ACHN (cell line): ENCODE measurements at regions not wholly inside any gene's neighbourhood (a gene's known extent, or its start where the extent isn't known, plus 50 kb on each side); places are given as distances from the start of the nearest gene placed in this dataset.

Experiments
- DNase-seq: peaks from one replicate; pipeline ENCODE4 v3.0.0-alpha.2; 2015
- in situ Hi-C: cut with HindIII; loops from 2 replicates; pipeline ENCODE4 v1.10.0; 2017; ENCODE audit warnings: low sequenced_read_pairs, low pct_ligation_motif_present, low pct_unique_long_range_greater_than_20kb

DNA sequence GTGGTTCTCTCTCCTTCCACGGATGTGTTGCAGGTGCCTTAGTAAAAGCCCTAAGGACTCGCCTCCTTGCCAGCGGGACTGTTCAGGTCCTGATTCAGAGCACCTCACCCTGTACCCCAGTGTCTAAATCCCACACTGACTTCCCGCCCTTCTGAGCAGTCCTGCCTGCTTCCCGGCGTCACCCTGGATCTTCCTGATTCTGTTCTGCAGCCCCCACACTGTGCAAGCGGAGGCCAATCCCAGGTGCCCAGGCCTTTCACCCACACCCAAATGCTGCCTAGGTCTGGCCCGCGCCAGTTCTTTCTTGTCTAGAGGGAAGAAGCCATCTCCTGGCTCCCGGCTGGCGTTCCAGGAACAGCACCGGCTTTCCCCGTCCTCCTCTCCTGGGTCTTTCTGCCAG, 95.9 kb upstream of the GALNT2 start:
- in situ Hi-C loops = no loop called here
- DNase-seq = no peak

DNA sequence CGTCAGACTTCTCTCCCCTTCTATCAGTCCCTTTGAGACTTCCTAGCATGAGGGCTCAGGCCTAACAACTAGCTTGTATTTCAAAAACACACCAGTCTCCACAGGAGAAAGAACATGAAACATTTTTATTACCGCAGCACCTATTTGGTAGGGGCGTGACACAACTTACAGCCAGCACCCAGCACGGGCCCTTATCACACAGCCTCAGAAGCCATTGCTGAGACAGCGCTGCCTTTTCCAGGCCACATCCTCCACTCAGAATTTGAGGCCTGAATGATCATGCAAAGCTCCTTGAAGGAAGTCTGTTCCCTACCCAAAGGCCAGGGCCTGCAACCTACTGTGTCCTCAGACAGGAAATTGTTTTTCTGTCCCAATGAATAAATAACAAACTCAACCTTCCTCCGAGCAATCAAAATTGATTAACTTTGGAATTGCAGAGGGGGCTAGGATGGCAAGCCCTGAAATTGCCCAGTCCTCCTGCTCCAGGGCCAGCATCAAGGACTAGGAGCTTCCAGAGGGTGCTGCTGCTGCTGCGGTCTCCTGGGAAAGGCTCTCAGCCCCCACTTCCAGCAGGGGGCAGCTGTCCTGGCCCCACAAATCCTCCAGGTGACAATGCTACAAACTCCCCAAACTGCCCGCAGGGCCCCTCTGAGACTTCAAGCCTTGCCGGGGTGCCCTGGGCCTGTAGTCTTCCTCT, 94.3 kb upstream of the GALNT2 start:
- DNase-seq = peak; percentile 9
- in situ Hi-C loops = no loop called here

DNA sequence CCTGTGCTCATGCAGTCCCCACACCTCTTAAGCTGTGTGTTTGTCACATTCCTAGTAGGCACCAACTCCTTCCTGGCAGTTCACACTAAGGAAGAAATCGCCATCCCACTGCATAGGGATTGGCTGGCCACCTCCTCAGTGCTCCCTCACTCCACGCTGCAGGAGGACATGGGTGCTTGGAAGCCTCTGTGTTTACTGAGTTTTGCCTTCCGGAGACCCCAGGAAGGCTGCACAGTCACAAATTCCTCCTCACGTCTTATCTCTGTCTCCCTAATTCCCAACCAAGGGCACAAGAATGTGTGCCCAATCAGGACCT, 93.8 kb upstream of the GALNT2 start:
- in situ Hi-C loops = no loop called here

DNA sequence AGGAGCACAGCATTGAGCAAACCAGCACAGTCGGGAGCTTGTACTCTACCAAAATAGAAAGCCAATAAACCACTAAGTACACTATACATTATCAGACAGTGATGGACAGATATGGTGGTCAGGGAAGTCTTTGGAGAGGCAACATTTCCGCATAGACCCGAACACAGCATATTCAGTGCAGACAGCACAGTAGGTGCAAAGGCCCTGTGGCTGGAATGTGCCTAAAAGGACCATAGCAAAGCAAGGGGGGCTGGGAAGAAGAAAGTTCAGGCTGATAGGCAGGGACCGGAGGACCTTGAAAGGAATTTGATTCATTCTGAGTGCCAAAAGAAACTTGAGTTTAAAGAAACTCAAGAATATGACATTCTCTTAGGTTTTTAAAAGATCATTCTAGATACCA, 92.0 kb upstream of the GALNT2 start:
- in situ Hi-C loops = no loop called here

More for the DNA sequence above, 93.8 kb upstream of the GALNT2 start:
- no peak for DNase-seq

DNA sequence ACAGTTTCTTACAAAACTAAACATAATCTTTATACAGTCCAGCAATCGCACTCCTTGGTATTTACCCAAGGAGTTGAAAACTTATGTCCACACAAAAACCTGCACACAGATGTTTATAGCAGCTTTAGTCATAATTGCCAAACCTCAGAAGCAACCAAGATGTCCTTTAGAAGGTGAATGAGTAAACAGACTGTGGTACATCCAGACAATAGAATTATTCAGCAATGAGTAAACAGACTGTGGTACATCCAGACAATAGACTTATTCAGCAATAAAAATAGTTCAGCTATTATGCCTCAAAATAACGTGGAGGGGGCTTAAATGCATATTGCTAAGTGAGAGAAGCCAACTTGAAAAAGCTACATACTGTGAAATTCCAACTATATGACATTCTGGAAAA, 87.0 kb upstream of the GALNT2 start:
- DNase-seq = no peak
- in situ Hi-C loops = no loop called here

More for the DNA sequence above, 92.0 kb upstream of the GALNT2 start:
- no peak for DNase-seq

DNA sequence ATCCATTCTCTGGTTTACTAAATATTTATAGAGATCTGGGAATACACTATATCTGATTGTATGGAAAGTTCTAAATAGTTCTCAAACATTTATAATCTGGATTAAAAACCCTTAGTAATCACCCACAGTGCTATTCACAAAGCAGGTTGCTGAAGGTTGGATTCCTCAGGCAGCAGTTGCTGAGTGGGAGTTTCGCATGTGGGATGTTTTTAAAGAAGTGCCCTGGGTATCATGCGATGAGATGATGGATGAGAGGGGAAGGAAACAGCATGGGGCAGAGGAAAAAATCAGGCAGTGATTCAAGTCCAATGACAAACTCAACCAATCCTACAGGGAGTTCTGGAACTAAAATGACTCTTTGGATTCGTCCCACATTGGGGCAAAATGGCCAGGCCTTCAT, 85.3 kb upstream of the GALNT2 start:
- DNase-seq = no peak
- in situ Hi-C loops = no loop called here

DNA sequence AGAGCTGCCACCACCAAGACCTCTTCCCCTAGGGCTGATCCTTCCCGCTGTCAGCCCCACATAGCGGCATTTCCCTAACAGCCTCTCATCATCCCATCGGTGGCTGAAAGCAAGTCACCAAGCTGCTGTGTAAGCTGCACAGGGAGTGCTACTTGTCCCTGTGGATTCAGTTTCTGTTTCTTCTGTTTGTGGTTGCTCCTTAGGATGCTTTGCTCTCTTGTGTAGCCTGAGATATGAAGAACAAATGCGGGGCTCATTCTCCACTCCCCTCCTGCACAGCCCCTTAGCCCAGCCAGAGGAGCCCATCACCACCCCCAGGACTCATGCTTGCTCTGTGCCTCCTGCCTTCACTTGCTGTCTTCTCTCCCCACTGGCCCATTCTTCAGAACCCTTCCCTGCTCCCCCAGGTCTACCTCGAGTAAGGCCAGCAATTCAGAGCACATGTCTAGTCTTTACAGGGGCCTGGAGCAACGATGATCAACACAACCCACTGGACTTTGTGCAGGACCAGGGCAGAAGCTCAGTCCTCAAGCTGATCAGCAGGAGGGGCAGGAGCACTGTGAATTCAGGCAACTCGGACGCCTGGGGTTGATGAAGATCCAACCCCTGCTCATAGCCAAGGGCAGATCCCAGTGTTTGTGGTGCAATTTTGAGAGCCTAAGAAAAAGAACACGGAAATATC, 82.6 kb upstream of the GALNT2 start:
- in situ Hi-C loops = no loop called here
- DNase-seq = no peak

DNA sequence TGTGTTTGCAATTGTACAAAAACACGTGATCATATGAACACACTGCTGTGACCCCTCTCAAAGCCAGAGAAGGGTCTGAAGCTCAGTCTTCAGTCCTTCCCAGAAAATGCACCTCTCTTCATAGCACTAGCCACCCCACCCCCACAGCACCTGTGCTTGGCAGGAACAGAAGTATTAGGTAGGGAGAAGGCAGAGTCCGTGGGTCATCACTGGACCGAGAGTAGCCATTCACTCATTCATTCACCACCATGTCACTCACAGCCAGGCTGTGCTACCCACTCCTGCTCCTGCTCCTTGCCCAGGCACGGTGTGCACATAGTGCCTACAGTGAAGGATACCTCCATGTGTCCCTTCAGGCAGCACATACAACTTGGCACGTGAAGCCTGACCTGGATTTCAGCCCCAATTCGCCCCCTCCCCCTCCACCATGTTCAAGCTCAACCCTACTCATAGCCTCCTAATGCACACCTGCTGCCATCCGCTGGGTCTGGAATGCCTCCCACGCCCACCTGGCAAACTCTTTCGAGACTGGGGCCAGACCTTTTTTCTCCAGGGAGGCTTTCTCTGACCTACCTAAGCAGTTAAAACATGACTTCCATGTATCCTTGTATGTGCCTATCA, 81.9 kb upstream of the GALNT2 start:
- in situ Hi-C loops = no loop called here
- no peak for DNase-seq

DNA sequence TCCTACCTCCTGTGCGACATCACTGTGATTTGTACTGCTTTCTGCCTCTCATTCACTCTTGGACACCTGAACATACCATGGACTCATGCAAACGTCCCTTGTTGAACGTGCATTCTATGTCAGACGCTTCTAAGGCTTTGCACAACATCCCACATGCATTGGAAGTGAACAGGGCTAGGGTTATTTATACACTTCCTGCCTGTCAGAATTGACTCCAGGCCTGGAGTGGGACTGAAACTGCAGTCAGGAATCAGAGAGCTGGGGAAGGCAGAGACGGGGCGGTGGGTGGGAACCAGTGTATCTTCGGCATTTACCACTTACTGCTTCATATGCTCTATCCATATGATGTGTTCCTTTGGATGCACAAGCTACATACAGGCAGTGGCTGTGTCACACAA, 81.4 kb upstream of the GALNT2 start:
- no peak for DNase-seq
- in situ Hi-C loops = no loop called here

DNA sequence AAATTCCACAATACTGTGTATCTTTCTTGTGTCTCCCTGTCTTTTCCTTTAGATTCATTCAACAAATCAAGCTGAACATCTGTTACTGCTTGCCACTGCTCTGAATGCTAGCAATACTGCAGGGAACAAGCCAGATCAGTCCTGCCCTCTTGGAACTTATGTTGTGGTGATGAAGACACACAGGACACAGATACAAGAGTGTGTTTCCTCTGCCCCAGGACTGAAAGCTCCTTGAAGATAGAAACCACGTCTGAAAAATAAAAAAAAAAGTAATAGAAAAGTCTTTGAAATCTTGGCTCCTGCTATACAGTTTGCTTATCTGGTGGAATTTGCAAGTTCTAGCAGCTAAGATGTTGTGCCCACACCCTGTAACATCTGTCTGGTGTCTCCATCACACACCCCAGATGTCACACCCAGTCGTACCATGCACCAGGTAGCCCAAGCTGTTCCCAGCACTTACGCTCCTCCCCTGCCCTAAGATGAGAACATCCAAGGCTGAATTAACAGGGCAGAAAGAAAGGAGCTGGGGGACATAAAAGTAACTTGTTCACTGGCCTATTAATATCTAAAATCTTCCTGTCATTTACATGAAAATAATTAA, 80.2 kb upstream of the GALNT2 start:
- in situ Hi-C loops = no loop called here
- DNase-seq = no peak

DNA sequence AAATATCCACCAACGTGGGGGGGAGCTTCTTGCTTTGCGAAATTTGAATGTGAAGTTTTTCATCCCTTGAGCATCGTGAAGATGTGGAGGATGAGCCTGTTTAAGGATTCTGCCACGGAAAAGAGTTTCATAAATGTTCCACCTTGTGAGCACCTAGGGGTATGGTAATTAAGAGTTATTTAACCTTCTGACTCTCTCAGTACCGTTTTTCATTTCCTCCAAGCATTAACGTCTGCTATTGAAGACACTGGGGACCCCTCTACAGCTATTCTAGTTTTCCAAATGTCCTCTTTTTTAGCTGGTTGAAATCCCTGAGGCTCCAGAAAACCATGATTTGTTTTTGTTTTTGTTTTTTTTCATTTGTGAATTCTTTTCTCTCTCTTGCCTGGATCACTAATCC, 79.1 kb upstream of the GALNT2 start:
- in situ Hi-C loops = no loop called here

DNA sequence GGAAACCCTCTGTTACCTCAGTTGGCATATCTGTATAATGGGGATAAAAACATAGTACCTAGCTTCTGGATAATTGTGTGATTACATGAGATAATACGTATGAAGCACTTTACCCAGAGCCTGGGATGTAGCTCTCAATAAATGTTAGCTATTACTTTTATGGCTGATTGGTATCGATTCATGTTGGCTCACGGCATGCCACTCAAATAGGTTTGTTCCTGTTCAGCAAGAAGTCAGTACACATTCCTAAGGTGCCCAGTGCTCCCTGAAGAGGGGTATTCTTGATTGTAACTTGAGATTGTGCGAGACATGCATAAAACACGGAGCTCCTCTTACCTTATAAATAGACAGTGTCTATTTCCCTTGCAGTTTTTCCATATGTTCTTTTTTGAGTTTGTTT, 78.5 kb upstream of the GALNT2 start:
- DNase-seq = no peak
- in situ Hi-C loops = no loop called here

More for the DNA sequence above, 79.1 kb upstream of the GALNT2 start:
- DNase-seq = no peak

DNA sequence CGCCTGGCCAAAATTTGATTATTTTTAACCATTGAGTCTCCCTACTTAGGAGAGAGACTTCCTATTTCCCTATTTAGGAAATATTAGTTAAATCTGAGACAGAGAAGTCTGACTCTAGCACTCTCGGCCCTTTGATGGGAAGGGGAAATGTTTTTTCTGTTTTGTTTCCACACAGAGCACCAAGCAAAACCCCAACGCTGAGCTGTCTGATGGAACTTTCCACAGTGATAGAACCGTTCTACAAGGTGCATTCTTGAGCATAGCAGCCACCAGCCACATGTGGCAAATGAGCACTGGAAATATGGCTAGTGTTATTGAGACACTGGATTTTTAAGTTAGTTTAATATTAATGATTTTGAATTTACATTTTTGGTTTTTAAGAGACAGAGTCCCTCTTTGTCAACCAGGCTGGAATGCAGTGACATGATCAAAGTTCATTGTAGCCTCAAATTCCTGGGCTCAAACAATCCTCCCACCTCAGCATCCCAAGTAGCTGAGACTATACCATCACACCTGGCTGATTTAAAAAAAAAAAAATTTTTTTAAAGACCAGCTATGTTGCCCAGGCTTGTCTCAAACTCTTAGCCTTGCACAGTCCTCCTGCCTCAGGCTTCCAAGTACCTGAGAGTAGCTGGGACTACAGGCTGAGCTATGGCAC, 77.3 kb upstream of the GALNT2 start:
- no peak for DNase-seq
- in situ Hi-C loops = no loop called here

DNA sequence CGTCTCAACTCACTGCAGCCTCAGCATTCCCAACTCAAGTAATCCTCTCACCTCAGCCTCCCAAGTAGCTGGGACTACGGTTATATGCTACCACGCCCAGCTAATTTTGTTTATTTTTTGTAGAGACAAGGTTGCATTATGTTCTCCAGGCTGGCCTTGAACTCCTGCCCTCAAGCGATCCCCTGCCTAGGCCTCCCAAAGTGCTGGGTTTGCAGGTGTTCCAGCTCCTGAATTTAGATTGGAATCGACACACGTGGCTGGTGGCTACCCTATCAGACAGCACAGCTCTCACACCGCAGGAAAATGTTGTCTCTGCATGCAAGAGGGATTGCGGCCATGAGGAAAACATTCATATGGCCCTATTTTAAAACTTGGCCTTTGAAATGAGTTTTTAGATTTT, 76.7 kb upstream of the GALNT2 start:
- DNase-seq = no peak
- in situ Hi-C loops = no loop called here

DNA sequence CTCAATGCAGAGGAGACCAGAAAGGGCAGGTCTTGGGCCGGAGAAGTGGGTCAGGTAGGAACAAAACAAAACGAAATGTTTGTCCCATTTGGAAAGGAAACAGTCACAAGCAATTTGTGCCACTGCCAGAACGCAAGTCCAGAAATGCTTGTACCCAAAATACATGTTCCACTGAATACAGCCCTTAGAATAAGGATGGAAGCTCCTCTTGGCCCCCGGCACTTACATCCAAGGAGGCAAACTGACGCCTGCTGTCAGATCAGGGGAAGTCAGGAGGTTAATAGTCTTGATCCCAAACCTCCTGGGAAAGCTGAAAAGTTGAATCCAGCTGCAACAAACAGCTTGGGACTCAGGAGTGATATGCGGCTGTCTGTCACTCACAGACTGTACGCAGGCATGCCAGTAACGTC, 75.9 kb upstream of the GALNT2 start:
- no peak for DNase-seq
- in situ Hi-C loops = no loop called here

DNA sequence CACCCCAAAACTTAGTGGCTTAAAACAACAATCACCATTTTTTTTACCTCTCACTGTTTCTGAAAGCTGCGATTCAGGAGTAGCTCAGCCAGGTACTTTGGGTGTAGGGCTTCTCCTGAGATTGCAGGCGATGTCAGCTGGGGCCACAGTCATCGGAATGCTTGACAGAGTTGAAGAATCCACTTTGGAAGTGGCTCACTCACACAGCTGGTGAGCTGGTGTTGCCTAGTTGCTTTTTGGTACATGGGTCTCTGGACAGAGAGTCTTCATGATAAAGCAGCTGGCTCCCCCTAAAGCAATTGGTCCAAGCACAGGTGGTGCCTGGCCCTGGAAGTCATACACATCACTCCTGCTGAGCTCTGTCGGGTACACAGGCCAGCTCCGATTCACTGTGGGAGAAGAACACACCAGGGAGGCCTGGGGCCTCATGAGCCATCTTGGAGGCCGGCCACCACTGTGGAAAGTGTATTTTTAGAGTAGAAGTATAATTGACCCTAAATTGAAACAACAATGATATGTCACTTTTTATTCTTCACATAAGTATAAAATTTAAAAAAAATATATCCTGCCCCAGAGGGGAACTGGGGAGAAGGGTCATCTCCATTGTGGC, 75.2 kb upstream of the GALNT2 start:
- in situ Hi-C loops = no loop called here
- DNase-seq = no peak

DNA sequence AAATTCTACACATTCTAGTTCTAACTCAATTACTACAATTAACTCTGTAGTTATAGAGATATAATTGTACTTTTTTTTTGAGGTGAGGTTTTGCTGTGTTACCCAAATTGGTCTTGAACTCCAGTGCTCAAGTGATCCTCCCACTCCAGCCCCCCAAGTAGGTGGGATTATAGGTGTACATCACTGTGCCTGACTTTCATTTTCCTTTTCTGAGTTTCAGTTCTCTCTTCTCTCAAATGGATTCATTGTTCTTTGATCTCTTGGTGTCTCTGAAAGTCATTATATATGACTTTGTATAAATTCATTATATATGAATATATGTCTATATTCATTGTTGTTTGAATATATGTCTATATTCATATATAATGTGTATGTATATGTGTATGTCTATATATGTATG, 74.0 kb upstream of the GALNT2 start:
- DNase-seq = no peak
- in situ Hi-C loops = no loop called here

DNA sequence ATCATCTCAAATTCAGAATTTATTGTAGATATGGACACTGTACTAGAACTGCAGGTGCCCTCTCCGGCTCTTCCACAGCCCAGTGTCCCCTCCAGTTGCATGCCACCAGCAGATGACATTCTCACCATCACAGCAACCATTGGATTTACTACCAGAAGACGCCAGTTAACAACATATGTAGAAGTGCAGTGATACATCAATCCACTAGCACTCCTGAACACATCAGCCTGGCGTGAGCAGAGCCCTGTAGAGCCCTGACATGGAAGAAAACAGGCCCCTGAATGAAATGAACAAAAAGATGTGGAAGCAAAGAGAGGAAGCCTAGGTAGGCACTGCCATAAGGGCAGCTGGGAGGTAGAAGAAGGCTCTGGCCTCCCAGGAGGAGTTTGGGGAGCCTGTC, 73.1 kb upstream of the GALNT2 start:
- in situ Hi-C loops = no loop called here
- DNase-seq = no peak
